SK-N-SH (cell line): ENCODE measurements at regions not wholly inside any gene's neighbourhood (a gene's known extent, or its start where the extent isn't known, plus 50 kb on each side); places are given as distances from the start of the nearest gene placed in this dataset.
"Not testable (repeated sequence)": the region's sequence is repeated elsewhere in the genome, so short reads cannot be mapped to it uniquely, and the experiment has no call there.

Experiments
- CTCF ChIA-PET: fragments of 300-600, 350-600 bp; formaldehyde crosslinking; extraction: SDS; loops from one replicate; lab custom pipeline; 2021; lab: Yijun Ruan, JAX
- POLR2A ChIA-PET: fragments of 350-600 bp; sonication (Branson Sonifier 250); formaldehyde crosslinking; extraction: SDS; loops from one replicate; lab custom pipeline; 2020; ENCODE audit warnings: antibody characterized with exemption, inconsistent platforms; lab: Yijun Ruan, JAX
- DNase-seq: peaks from one replicate; pipeline ENCODE4 v3.0.0; 2012
- H2AFZ ChIP-seq: fragments of 200-600 bp; sonication (generic); 2 replicates; pipeline ENCODE4 v1.8.1; 2016; ENCODE audit warnings: antibody characterized with exemption, mild to moderate bottlenecking, low read depth
- H3F3A ChIP-seq: fragments of 200-600 bp; sonication (generic); replicated peaks from 2 replicates; pipeline ENCODE3; 2016; ENCODE audit warnings: antibody characterized with exemption, mild to moderate bottlenecking; ENCODE audit not compliant: insufficient read depth
- H3K27ac ChIP-seq, 2 experiments: fragments of 200-500 bp in 1 of 2; fragments of 200-600 bp in 1 of 2; sonication (Bioruptor generic) in 1 of 2; sonication (generic), shearing (Covaris generic) in 1 of 2; 2 replicates each; pipeline versions ENCODE4 v1.5.1 to v1.6.1; 2014 to 2016; ENCODE audit warnings: low read depth in 2 of 2, inconsistent platforms in 1 of 2, low read length in 1 of 2, mild to moderate bottlenecking in 1 of 2, mixed read lengths in 1 of 2
- H3K27me3 ChIP-seq: fragments of 200-600 bp; sonication (generic), shearing (Covaris generic); 2 replicates; pipeline ENCODE4 v1.6.1; 2016; ENCODE audit warnings: mixed run types; ENCODE audit not compliant: insufficient read depth
- H3K36me3 ChIP-seq, 2 experiments: fragments of 200-500 bp in 1 of 2; fragments of 200-600 bp in 1 of 2; sonication (Bioruptor generic) in 1 of 2; sonication (generic) in 1 of 2; replicated peaks in 1 of 2; 2 replicates each; pipeline versions ENCODE3 to v1.5.1; 2014 to 2016; ENCODE audit warnings: low read length in 1 of 2, mild to moderate bottlenecking in 1 of 2; ENCODE audit not compliant: insufficient read depth in 2 of 2, control insufficient read depth in 1 of 2
- H3K4me1 ChIP-seq, 2 experiments: fragments of 200-500 bp in 1 of 2; fragments of 200-600 bp in 1 of 2; sonication (Bioruptor generic) in 1 of 2; sonication (generic), shearing (Covaris generic) in 1 of 2; 2 replicates each; pipeline versions ENCODE4 v1.5.1 to v1.6.1; 2014 to 2016; ENCODE audit warnings: low read depth in 1 of 2, low read length in 1 of 2, mixed run types in 1 of 2; ENCODE audit not compliant: insufficient read depth in 2 of 2, control insufficient read depth in 1 of 2
- H3K4me2 ChIP-seq: fragments of 200-600 bp; sonication (generic), shearing (Covaris generic); 2 replicates; pipeline ENCODE4 v1.6.1; 2017; ENCODE audit warnings: mixed run types
- H3K4me3 ChIP-seq, 2 experiments: fragments of 200-500 bp in 1 of 2; fragments of 200-600 bp in 1 of 2; sonication (Bioruptor generic) in 1 of 2; sonication (generic), shearing (Covaris generic) in 1 of 2; 2 replicates each; pipeline versions ENCODE4 v1.5.1 to v1.8.1; 2014 to 2016; ENCODE audit warnings: low read depth in 2 of 2, inconsistent platforms in 1 of 2, low read length in 1 of 2, mild to moderate bottlenecking in 1 of 2, mixed read lengths in 1 of 2, moderate library complexity in 1 of 2
- H3K79me2 ChIP-seq: fragments of 200-600 bp; sonication (generic); 2 replicates; pipeline ENCODE4 v1.8.1; 2017; ENCODE audit warnings: mild to moderate bottlenecking; ENCODE audit not compliant: insufficient read depth
- H3K9ac ChIP-seq: fragments of 200-600 bp; sonication (generic); 2 replicates; pipeline ENCODE4 v1.6.1; 2017; ENCODE audit warnings: mixed run types
- H3K9me2 ChIP-seq: fragments of 200-600 bp; sonication (generic); 2 replicates; pipeline ENCODE4 v1.6.1; 2017; ENCODE audit warnings: mixed run types
- H3K9me3 ChIP-seq: fragments of 200-600 bp; sonication (generic); 2 replicates; pipeline ENCODE4 v1.6.1; 2017; ENCODE audit warnings: mixed run types, mild to moderate bottlenecking, moderate library complexity
- H4K20me1 ChIP-seq: fragments of 200-600 bp; sonication (generic); 2 replicates; pipeline ENCODE4 v1.6.1; 2017; ENCODE audit warnings: mild to moderate bottlenecking, mixed run types; ENCODE audit not compliant: insufficient read depth
- NRF1 ChIP-seq: IDR thresholded peaks from 2 replicates; pipeline ENCODE4 v1.6.1; 2012; ENCODE audit warnings: low read depth, mild to moderate bottlenecking, low read length
- PBX3 ChIP-seq: IDR thresholded peaks from 2 replicates; pipeline ENCODE4; 2012
- WGBS: methylation state at CpG from one replicate; pipeline ENCODE4 v1.1.6; 2017; ENCODE audit warnings: low lambda C conversion rate; 5-methylcytosine and 5-hydroxymethylcytosine counted together

- peak; percentile 68 for TF ChIP-seq PBX3
- peak; percentile 66 for TF ChIP-seq NRF1
- H3K4me1 ChIP-seq, H3K9me2 ChIP-seq, H3K9ac ChIP-seq, H3F3A ChIP-seq, POLR2A ChIA-PET, H2AFZ ChIP-seq, H3K79me2 ChIP-seq, CTCF ChIA-PET, H3K36me3 ChIP-seq, DNase-seq, H4K20me1 ChIP-seq, H3K27ac ChIP-seq, H3K27me3 ChIP-seq, H3K9me3 ChIP-seq: not testable (repeated sequence)
- WGBS, result 0% methylated on average over 14 of the region's 48 CpGs
- peak overlapping the region; percentile 44; the same call in 1 of the 2 replicates for H3K4me2 ChIP-seq
- H3K4me3 ChIP-seq, result peak overlapping the region; percentile 41; a peak in 2 of 4 replicates
Measured at GRCh38 chr7:73154586-73155038, 68.8 kb upstream of the SPDYE9 start.

GRCh38 chr7:73153921-73154585, 68.2 kb upstream of the SPDYE9 start:
- POLR2A ChIA-PET, H2AFZ ChIP-seq, H3K4me1 ChIP-seq, H3K79me2 ChIP-seq, H3K27ac ChIP-seq, H3K9me3 ChIP-seq, H3K36me3 ChIP-seq, H4K20me1 ChIP-seq, DNase-seq, CTCF ChIA-PET, H3F3A ChIP-seq, H3K9me2 ChIP-seq, H3K27me3 ChIP-seq, H3K9ac ChIP-seq: not testable (repeated sequence)
- Histone ChIP-seq H3K4me2 (0 out of 2 replicates have a peak overlapping the region, but pooled peaks have one; percentile 44), H3K4me3 (peak overlapping the region in 1 of 2 experiments; percentile 26; a peak in 2 of 4 replicates)
- 64% methylated on average over 10 of the region's 23 CpGs for WGBS

GRCh38 chr7:73148570-73148969, 62.7 kb upstream of the SPDYE9 start:
- DNase-seq, H3K4me3 ChIP-seq, H3K4me1 ChIP-seq, H3K9ac ChIP-seq, H3K27me3 ChIP-seq, POLR2A ChIA-PET, H3K79me2 ChIP-seq, H3K27ac ChIP-seq, H3K36me3 ChIP-seq, H3K9me3 ChIP-seq, H3F3A ChIP-seq, H4K20me1 ChIP-seq, H2AFZ ChIP-seq, CTCF ChIA-PET, H3K4me2 ChIP-seq, H3K9me2 ChIP-seq: not testable (repeated sequence)
- WGBS, result no CpG with 5 or more reads among the region's 2 CpGs

GRCh38 chr7:73147681-73148080, 61.8 kb upstream of the SPDYE9 start:
- H4K20me1 ChIP-seq, H3K4me2 ChIP-seq, H3F3A ChIP-seq, DNase-seq, CTCF ChIA-PET, H3K9ac ChIP-seq, H2AFZ ChIP-seq, H3K4me3 ChIP-seq, H3K9me2 ChIP-seq, H3K79me2 ChIP-seq, H3K9me3 ChIP-seq, H3K27ac ChIP-seq, H3K36me3 ChIP-seq, H3K27me3 ChIP-seq, H3K4me1 ChIP-seq, POLR2A ChIA-PET: not testable (repeated sequence)
- WGBS, result 90% methylated on average over 5 of the region's 6 CpGs

- POLR2A ChIA-PET, H3K4me1 ChIP-seq, H3K27ac ChIP-seq, H3K4me3 ChIP-seq, H3F3A ChIP-seq, H3K9me3 ChIP-seq, H3K9ac ChIP-seq, H3K79me2 ChIP-seq, H4K20me1 ChIP-seq, CTCF ChIA-PET, DNase-seq, H3K4me2 ChIP-seq, H3K36me3 ChIP-seq, H3K27me3 ChIP-seq, H3K9me2 ChIP-seq, H2AFZ ChIP-seq: not testable (repeated sequence)
- 88% methylated on average over 1 of the region's 8 CpGs for WGBS
Measured at GRCh38 chr7:73143993-73144392, 58.2 kb upstream of the SPDYE9 start.

- H3K27ac ChIP-seq, H3K4me1 ChIP-seq, H3K9ac ChIP-seq, H3K9me2 ChIP-seq, H3K27me3 ChIP-seq, H4K20me1 ChIP-seq, H2AFZ ChIP-seq, H3K9me3 ChIP-seq, CTCF ChIA-PET, POLR2A ChIA-PET, H3K79me2 ChIP-seq, H3F3A ChIP-seq, DNase-seq, H3K36me3 ChIP-seq, H3K4me3 ChIP-seq, H3K4me2 ChIP-seq: not testable (repeated sequence)
- WGBS, result 67% methylated on average over 1 of the region's 3 CpGs
Measured at GRCh38 chr7:73137922-73138321, 52.1 kb upstream of the SPDYE9 start.
